ENCODE measurements at regions not wholly inside any gene's neighbourhood (a gene's known extent, or its start where the extent isn't known, plus 50 kb on each side); places are given as distances from the start of the nearest gene placed in this dataset.

DNA sequence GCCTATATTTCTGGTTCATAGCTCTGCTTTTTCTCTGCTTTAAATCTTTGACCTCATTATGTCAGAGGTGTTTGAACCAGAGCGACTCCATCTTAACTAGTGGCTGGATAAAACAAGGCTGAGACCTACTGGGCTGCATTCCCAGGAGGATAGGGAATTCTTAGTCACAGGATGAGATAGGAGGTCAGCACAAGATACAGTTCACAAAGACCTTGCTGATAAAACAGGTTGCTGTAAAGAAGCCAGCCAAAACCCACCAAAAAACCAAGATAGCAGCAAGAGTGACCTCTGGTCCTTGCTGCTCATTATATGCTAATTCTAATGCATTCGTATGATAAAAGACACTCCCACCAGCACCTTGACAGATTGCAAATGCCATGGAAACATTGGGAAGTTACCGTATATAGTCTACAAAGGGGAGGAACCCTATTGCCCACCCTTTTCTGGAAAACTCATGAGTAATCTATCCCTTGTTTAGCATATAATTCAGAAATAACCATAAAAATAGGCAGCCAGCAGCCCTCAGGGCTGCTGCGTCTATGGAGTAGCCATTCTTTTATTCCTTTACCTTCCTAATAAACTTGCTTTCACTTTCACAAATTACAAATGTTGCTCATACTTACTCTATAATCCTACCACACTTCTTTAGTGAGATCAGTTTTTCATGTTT lies 193.9 kb downstream of the NAF1 start:
- Histone ChIP-seq H3K27ac (ENCODE audit: control insufficient read depth, insufficient read depth) (no peak overlapping the region), H4K20me1 (ENCODE audit: control insufficient read depth, insufficient read depth) (no peaks in the 10 kb centered on the region), H3K4me2 (ENCODE audit: control insufficient read depth, insufficient read depth) (no peak overlapping the region), H3K9me3 (replicated peaks; ENCODE audit: control insufficient read depth, insufficient read depth, low read length) (no peaks in the 10 kb centered on the region), H3K4me3 (no peak overlapping the region), H3K36me3 (ENCODE audit: control insufficient read depth in 2 of 2, insufficient read depth in 2 of 2, low read length in 1 of 2) (no peaks in the 10 kb centered on the region), H3K27me3 (replicated peaks in 1 of 2; ENCODE audit: control insufficient read depth in 2 of 2, insufficient read depth in 2 of 2, low read length in 1 of 2) (no peaks in the 10 kb centered on the region), H3K9ac (ENCODE audit: control insufficient read depth, insufficient read depth, low read length) (no peak overlapping the region), H2AFZ (ENCODE audit: control insufficient read depth, low read depth, low read length) (no peak overlapping the region), H3K79me2 (ENCODE audit: control insufficient read depth, insufficient read depth, low read length) (no peaks in the 10 kb centered on the region), H3K4me1 (ENCODE audit: control insufficient read depth, insufficient read depth, low read length) (no peaks in the 10 kb centered on the region)
- in situ Hi-C loops (cut with MboI), result no loop called here
- FAIRE-seq (no peak), DNase-seq (ENCODE audit: low read depth, low spot score) (no peak), ATAC-seq (no peak)
- ChIA-PET RAD21 (ENCODE audit: unreplicated experiment) (no interaction called here), POLR2A (no interaction called here), SMC1A (ENCODE audit: uncharacterized antibody, unreplicated experiment) (no interaction called here), CTCF (no interaction called here)
- no TSS peak for BruUV-seq (replicated peaks)
- WGBS (ENCODE audit: insufficient coverage, insufficient replicate concordance, low lambda C conversion rate, missing lambda C conversion rate), result 47% methylated on average over 4 of the region's 4 CpGs
- intact Hi-C loops (cut with micrococcal nuclease; ENCODE audit: unreplicated experiment), result no loop called here
- TF ChIP-seq KLF5 (IDR thresholded peaks at IDR 0.05; ENCODE audit: partially characterized antibody), result no peak
- TF ChIP-seq TCF7 (IDR thresholded peaks at IDR 0.05; ENCODE audit: borderline replicate concordance), result no peak
- TF ChIP-seq, protein P1, sequence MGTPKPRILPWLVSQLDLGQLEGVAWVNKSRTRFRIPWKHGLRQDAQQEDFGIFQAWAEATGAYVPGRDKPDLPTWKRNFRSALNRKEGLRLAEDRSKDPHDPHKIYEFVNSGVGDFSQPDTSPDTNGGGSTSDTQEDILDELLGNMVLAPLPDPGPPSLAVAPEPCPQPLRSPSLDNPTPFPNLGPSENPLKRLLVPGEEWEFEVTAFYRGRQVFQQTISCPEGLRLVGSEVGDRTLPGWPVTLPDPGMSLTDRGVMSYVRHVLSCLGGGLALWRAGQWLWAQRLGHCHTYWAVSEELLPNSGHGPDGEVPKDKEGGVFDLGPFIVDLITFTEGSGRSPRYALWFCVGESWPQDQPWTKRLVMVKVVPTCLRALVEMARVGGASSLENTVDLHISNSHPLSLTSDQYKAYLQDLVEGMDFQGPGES (IDR thresholded peaks at IDR 0.05), result no peak
- TF ChIP-seq, protein P2, sequence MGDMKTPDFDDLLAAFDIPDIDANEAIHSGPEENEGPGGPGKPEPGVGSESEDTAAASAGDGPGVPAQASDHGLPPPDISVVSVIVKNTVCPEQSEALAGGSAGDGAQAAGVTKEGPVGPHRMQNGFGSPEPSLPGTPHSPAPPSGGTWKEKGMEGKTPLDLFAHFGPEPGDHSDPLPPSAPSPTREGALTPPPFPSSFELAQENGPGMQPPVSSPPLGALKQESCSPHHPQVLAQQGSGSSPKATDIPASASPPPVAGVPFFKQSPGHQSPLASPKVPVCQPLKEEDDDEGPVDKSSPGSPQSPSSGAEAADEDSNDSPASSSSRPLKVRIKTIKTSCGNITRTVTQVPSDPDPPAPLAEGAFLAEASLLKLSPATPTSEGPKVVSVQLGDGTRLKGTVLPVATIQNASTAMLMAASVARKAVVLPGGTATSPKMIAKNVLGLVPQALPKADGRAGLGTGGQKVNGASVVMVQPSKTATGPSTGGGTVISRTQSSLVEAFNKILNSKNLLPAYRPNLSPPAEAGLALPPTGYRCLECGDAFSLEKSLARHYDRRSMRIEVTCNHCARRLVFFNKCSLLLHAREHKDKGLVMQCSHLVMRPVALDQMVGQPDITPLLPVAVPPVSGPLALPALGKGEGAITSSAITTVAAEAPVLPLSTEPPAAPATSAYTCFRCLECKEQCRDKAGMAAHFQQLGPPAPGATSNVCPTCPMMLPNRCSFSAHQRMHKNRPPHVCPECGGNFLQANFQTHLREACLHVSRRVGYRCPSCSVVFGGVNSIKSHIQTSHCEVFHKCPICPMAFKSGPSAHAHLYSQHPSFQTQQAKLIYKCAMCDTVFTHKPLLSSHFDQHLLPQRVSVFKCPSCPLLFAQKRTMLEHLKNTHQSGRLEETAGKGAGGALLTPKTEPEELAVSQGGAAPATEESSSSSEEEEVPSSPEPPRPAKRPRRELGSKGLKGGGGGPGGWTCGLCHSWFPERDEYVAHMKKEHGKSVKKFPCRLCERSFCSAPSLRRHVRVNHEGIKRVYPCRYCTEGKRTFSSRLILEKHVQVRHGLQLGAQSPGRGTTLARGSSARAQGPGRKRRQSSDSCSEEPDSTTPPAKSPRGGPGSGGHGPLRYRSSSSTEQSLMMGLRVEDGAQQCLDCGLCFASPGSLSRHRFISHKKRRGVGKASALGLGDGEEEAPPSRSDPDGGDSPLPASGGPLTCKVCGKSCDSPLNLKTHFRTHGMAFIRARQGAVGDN (IDR thresholded peaks at IDR 0.05), result no peak
- TF ChIP-seq, protein P3, sequence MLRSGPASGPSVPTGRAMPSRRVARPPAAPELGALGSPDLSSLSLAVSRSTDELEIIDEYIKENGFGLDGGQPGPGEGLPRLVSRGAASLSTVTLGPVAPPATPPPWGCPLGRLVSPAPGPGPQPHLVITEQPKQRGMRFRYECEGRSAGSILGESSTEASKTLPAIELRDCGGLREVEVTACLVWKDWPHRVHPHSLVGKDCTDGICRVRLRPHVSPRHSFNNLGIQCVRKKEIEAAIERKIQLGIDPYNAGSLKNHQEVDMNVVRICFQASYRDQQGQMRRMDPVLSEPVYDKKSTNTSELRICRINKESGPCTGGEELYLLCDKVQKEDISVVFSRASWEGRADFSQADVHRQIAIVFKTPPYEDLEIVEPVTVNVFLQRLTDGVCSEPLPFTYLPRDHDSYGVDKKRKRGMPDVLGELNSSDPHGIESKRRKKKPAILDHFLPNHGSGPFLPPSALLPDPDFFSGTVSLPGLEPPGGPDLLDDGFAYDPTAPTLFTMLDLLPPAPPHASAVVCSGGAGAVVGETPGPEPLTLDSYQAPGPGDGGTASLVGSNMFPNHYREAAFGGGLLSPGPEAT (IDR thresholded peaks at IDR 0.05; ENCODE audit: low read depth), result no peak
- no peak for TF ChIP-seq ZNF274 (IDR thresholded peaks at IDR 0.05; ENCODE audit: insufficient read depth, insufficient read length)
- no peak for TF ChIP-seq FOS (IDR thresholded peaks at IDR 0.05; ENCODE audit: borderline replicate concordance, extremely low read depth, insufficient read length)
- TF ChIP-seq NR2C2 (IDR thresholded peaks at IDR 0.05; ENCODE audit: borderline replicate concordance, control insufficient read depth, insufficient read length, low read depth), result no peak
- TF ChIP-seq RBBP5 (conservative IDR thresholded peaks at IDR 0.05), result no peak
- TF ChIP-seq KDM1A (IDR thresholded peaks at IDR 0.05; ENCODE audit: borderline replicate concordance), result no peak
- no peak for TF ChIP-seq NFIC (IDR thresholded peaks at IDR 0.05; ENCODE audit: low read depth, low read length)
- no peak for TF ChIP-seq BMI1 (IDR thresholded peaks at IDR 0.05; ENCODE audit: borderline replicate concordance)
- TF ChIP-seq CHD4 (IDR thresholded peaks at IDR 0.05), result no peak
- no peak for TF ChIP-seq RB1 (IDR thresholded peaks at IDR 0.05; ENCODE audit: borderline replicate concordance)
- TF ChIP-seq, protein P4, sequence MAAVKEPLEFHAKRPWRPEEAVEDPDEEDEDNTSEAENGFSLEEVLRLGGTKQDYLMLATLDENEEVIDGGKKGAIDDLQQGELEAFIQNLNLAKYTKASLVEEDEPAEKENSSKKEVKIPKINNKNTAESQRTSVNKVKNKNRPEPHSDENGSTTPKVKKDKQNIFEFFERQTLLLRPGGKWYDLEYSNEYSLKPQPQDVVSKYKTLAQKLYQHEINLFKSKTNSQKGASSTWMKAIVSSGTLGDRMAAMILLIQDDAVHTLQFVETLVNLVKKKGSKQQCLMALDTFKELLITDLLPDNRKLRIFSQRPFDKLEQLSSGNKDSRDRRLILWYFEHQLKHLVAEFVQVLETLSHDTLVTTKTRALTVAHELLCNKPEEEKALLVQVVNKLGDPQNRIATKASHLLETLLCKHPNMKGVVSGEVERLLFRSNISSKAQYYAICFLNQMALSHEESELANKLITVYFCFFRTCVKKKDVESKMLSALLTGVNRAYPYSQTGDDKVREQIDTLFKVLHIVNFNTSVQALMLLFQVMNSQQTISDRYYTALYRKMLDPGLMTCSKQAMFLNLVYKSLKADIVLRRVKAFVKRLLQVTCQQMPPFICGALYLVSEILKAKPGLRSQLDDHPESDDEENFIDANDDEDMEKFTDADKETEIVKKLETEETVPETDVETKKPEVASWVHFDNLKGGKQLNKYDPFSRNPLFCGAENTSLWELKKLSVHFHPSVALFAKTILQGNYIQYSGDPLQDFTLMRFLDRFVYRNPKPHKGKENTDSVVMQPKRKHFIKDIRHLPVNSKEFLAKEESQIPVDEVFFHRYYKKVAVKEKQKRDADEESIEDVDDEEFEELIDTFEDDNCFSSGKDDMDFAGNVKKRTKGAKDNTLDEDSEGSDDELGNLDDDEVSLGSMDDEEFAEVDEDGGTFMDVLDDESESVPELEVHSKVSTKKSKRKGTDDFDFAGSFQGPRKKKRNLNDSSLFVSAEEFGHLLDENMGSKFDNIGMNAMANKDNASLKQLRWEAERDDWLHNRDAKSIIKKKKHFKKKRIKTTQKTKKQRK (IDR thresholded peaks at IDR 0.05; ENCODE audit: low read depth, low read length), result no peak

Measured in GM12878 (cell line).